ENCODE measurements at regions not wholly inside any gene's neighbourhood (a gene's known extent, or its start where the extent isn't known, plus 50 kb on each side); places are given as distances from the start of the nearest gene placed in this dataset.

GRCh38 chr4:31356839-31357238, 636.7 kb downstream of the PCDH7 start:
- no peak for DNase-seq (ENCODE audit: low spot score)
- TF ChIP-seq POLR2A (IDR thresholded peaks at IDR 0.05) (no peak), POLR2AphosphoS5 (IDR thresholded peaks at IDR 0.05) (no peak), CTCF (IDR thresholded peaks at IDR 0.05) (no peak)
- Histone ChIP-seq H3K27ac (no peak overlapping the region), H3K9me3 (no peaks in the 10 kb centered on the region), H3K27me3 (replicated peaks; ENCODE audit: insufficient read depth) (no peaks in the 10 kb centered on the region), H3K4me3 (no peak overlapping the region), H3K4me1 (replicated peaks) (no peaks in the 10 kb centered on the region), H3K36me3 (no peaks in the 10 kb centered on the region)
- 100% methylated on average over 1 of the region's 1 CpG for WGBS
- intact Hi-C loops (cut with DNase I) = no loop called here

GRCh38 chr4:31360786-31361185, 640.6 kb downstream of the PCDH7 start:
- Histone ChIP-seq H3K4me1 (replicated peaks) (no peaks in the 10 kb centered on the region), H3K9me3 (no peaks in the 10 kb centered on the region), H3K4me3 (no peak overlapping the region), H3K27me3 (replicated peaks; ENCODE audit: insufficient read depth) (no peaks in the 10 kb centered on the region), H3K36me3 (no peaks in the 10 kb centered on the region), H3K27ac (no peak overlapping the region)
- TF ChIP-seq CTCF (IDR thresholded peaks at IDR 0.05) (no peak), POLR2AphosphoS5 (IDR thresholded peaks at IDR 0.05) (no peak), POLR2A (IDR thresholded peaks at IDR 0.05) (no peak)
- no peak for DNase-seq (ENCODE audit: low spot score)
- intact Hi-C loops (cut with DNase I) = loop anchor here (10.0 kb wide), 1 partner anchor 646 kb away; no protein-coding TSS in a partner anchor
- WGBS = 11% methylated on average over 1 of the region's 1 CpG

GRCh38 chr4:31362756-31363155, 642.6 kb downstream of the PCDH7 start:
- DNase-seq (ENCODE audit: low spot score) = no peak
- WGBS = 98% methylated on average over 4 of the region's 4 CpGs
- Histone ChIP-seq H3K4me3 (no peak overlapping the region), H3K9me3 (no peaks in the 10 kb centered on the region), H3K27me3 (replicated peaks; ENCODE audit: insufficient read depth) (no peaks in the 10 kb centered on the region), H3K36me3 (no peaks in the 10 kb centered on the region), H3K4me1 (replicated peaks) (no peaks in the 10 kb centered on the region), H3K27ac (no peak overlapping the region)
- no peak for TF ChIP-seq CTCF (IDR thresholded peaks at IDR 0.05)
- TF ChIP-seq POLR2AphosphoS5 (IDR thresholded peaks at IDR 0.05) = no peak
- TF ChIP-seq POLR2A (IDR thresholded peaks at IDR 0.05) = no peak
- intact Hi-C loops (cut with DNase I) = loop anchor here (10.0 kb wide), 1 partner anchor 648 kb away; no protein-coding TSS in a partner anchor

- intact Hi-C loops (cut with DNase I) = loop anchor here (10.0 kb wide), 1 partner anchor 650 kb away; no protein-coding TSS in a partner anchor
- 70% methylated on average over 6 of the region's 6 CpGs for WGBS
Measured at GRCh38 chr4:31365006-31365690, 645.0 kb downstream of the PCDH7 start.

More at GRCh38 chr4:31365006-31365690, 645.0 kb downstream of the PCDH7 start:
- no peak overlapping the region for H3K27ac ChIP-seq
- H3K4me1 ChIP-seq (replicated peaks) = no peaks in the 10 kb centered on the region
- no peak for TF ChIP-seq POLR2A (IDR thresholded peaks at IDR 0.05)
- no peak for TF ChIP-seq POLR2AphosphoS5 (IDR thresholded peaks at IDR 0.05)
- no peak for TF ChIP-seq CTCF (IDR thresholded peaks at IDR 0.05)
- H3K4me3 ChIP-seq = no peak overlapping the region
- H3K36me3 ChIP-seq = no peaks in the 10 kb centered on the region
- DNase-seq (ENCODE audit: low spot score) = no peak
- H3K9me3 ChIP-seq = no peaks in the 10 kb centered on the region
- H3K27me3 ChIP-seq (replicated peaks; ENCODE audit: insufficient read depth) = no peaks in the 10 kb centered on the region
